ENCODE measurements at regions not wholly inside any gene's neighbourhood (a gene's known extent, or its start where the extent isn't known, plus 50 kb on each side); places are given as distances from the start of the nearest gene placed in this dataset.

- no peaks in the 10 kb centered on the region for H3K9me3 ChIP-seq
- H3K4me3 ChIP-seq = no peak overlapping the region
- no peaks in the 10 kb centered on the region for H3K36me3 ChIP-seq (ENCODE audit: low read depth)
- DNase-seq = no peak
- H3K4me1 ChIP-seq (ENCODE audit: low read depth) = no peaks in the 10 kb centered on the region
- intact Hi-C loops (cut with DNase I, micrococcal nuclease) = loop anchor here (1.0 to 5.0 kb wide), 2 partner anchors 134 to 147 kb away; no protein-coding TSS in a partner anchor
- ATAC-seq = no peak
- TF ChIP-seq CTCF (IDR thresholded peaks at IDR 0.05) = no peak
These were observed 91.6 kb upstream of the KCNA3 start for GRCh38 chr1:110766336-110766647.

DNA sequence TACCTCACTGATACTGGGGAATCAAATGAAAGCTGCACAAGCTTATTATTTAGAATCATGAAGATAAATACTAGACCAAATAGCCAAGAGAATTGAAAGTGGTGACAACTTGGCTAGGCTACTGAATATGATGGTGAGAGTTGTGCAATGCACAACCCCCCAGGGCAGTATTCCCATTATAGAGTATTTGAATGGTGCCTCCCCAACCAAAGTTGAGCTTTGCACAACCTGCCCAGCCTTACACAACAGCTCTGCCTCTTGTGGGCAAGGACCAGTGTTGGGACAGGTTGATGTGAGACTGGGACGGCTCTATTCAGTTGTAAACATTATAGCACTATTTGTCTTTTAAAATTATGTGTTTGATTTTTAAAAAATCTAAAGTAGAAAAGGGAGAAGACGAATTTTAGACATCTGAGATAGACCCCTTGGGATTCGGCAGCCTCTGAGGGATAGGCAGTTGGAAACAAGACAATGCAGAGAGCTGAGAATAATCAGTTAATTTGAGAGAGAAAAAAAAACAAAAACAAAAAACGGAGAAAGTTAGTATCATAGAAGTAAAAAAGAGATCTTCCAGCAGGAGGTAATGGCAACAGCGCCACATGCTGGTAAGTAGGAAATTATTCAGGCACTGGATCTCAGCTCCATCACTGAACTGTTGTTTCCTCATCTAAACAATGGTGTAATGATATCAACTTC, 91.0 kb upstream of the KCNA3 start:
- intact Hi-C loops (cut with DNase I, micrococcal nuclease) = loop anchor here (1.0 to 5.0 kb wide), 2 partner anchors 133 to 146 kb away; no protein-coding TSS in a partner anchor
- Histone ChIP-seq H3K9me3 (no peaks in the 10 kb centered on the region), H3K36me3 (ENCODE audit: low read depth) (no peaks in the 10 kb centered on the region), H3K4me1 (ENCODE audit: low read depth) (no peaks in the 10 kb centered on the region), H3K4me3 (no peak overlapping the region)
- TF ChIP-seq CTCF (IDR thresholded peaks at IDR 0.05) = peak; percentile 14
- ATAC-seq = peak; percentile 60
- peak in 1 of 3 donors; percentile 17 for DNase-seq

DNA sequence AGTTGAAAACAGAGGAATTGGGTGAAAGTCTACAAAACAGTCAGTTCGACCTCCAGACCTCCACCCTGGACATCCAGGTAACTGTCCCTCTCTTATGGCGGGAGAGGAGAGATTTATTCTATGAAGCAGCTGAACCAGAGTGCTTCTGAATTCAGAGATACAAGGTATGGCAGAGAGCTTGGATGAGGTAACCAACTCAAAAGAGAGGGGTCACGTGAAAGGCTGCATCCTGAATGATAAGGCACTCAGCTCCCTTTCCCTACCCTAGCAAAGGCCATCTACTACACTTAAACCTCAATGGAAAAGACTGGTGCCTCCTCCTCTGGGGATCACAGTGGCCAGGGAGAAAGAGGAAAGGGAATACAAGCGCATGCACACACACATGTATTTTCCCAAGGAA, 88.4 kb upstream of the KCNA3 start:
- ATAC-seq = no peak
- DNase-seq = no peak
- Histone ChIP-seq H3K4me1 (ENCODE audit: low read depth) (no peaks in the 10 kb centered on the region), H3K9me3 (no peaks in the 10 kb centered on the region), H3K4me3 (no peak overlapping the region), H3K36me3 (ENCODE audit: low read depth) (no peaks in the 10 kb centered on the region)
- no peak for TF ChIP-seq CTCF (IDR thresholded peaks at IDR 0.05)
- intact Hi-C loops (cut with DNase I, micrococcal nuclease) = no loop called here

DNA sequence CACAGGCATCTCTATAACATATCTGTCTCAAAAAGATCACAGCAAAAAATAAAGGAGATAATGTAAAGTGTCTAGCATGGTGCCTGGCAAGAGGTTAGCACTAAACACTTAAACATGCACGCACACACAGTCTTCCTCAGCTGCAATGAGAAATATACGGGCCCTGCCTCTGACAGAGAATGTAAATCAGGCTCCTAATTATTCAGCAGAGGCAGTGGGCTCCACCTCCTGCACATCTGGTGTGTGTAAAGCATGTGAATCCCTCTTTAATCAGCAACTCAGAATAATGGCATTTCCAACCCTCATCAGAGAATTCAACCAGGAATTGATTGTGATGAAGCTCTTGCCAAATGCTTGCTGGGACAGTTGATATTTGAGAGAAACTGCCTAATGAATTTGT, 85.6 kb upstream of the KCNA3 start:
- DNase-seq = no peak
- no peaks in the 10 kb centered on the region for H3K4me1 ChIP-seq (ENCODE audit: low read depth)
- intact Hi-C loops (cut with DNase I, micrococcal nuclease) = no loop called here
- H3K9me3 ChIP-seq = no peaks in the 10 kb centered on the region
- no peak overlapping the region for H3K4me3 ChIP-seq
- no peaks in the 10 kb centered on the region for H3K36me3 ChIP-seq (ENCODE audit: low read depth)
- ATAC-seq = no peak
- TF ChIP-seq CTCF (IDR thresholded peaks at IDR 0.05) = no peak

- intact Hi-C loops (cut with DNase I, micrococcal nuclease) = no loop called here
- no peak for ATAC-seq
- no peak for DNase-seq
- TF ChIP-seq CTCF (IDR thresholded peaks at IDR 0.05) = no peak
- no peaks in the 10 kb centered on the region for H3K4me1 ChIP-seq (ENCODE audit: low read depth)
- no peak overlapping the region for H3K4me3 ChIP-seq
- no peaks in the 10 kb centered on the region for H3K36me3 ChIP-seq (ENCODE audit: low read depth)
- H3K9me3 ChIP-seq = no peaks in the 10 kb centered on the region
These were observed 81.8 kb upstream of the KCNA3 start for GRCh38 chr1:110756506-110756905.

Data from mucosa of descending colon (tissue), 3 donors.